Nucleus accumbens (tissue), 56 donors: ENCODE measurements at regions not wholly inside any gene's neighbourhood (a gene's known extent, or its start where the extent isn't known, plus 50 kb on each side); places are given as distances from the start of the nearest gene placed in this dataset.

Source experiments
- DNase-seq, 56 donors: peaks; one replicate each; lab custom pipeline; 2025; lab: John Stamatoyannopoulos, UW

GRCh38 chr4:1469607-1470392 lies 63.6 kb upstream of the NKX1-1 start:
- no peak for DNase-seq

GRCh38 chr4:1469043-1469442 lies 62.8 kb upstream of the NKX1-1 start:
- DNase-seq = no peak

GRCh38 chr4:1467581-1468458 lies 61.6 kb upstream of the NKX1-1 start:
- DNase-seq = no peak

DNA sequence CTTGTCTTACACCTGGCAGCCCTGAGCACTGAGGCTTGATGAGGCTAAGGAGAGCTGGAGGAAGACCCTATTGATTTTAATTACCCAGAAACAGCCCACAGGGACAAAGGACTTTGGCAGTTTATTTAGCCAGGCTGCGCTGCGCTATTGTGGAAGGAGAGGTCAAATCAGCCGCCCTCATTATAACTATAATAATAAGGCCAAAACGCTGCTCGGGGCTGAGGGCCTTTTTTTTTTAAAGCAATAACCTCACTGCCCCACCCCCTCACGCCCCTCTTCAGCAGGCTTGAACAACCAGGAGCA lies 60.6 kb upstream of the NKX1-1 start:
- DNase-seq = no peak

DNA sequence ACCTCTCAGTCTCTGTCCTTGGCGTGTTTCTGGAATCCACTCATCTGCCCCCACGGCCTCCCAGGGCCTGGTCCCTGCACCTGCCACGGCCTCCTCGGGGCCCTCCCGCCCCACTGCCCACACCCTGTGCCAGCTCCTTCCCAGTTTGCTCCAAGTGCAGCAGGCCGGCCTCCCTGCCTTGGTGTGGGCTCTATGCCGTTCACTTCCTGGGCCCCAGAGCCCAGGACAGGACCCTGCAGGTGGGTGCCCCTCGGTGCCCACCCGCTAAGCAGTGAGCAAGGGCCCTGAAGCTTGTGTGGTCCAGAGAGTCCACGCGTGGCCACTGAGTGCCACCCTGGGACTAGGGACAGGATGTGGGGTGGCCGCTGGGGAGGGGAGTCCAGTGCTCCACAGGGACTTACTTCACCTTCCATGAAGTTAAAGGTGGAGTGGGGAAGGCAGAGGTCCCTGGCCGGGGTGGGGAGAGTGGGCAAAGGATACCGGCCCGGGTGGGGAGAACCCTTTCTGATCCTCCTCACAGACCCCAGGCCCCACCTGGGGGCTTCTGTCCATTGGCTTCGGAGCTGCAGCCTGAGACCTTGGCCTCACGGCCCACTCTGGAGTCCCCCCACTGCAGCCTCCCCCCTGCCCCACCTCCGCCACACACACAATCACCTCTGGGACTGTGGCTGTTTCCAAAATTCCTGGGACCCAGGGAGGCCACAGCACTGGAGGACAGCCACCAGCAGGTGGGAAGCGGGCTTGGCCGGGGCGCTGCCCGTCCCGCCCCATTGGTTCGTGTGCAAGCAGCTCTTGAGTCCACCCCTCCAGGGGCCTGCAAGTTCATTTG lies 60.0 kb upstream of the NKX1-1 start:
- no peak for DNase-seq

GRCh38 chr4:1465173-1466033 lies 59.2 kb upstream of the NKX1-1 start:
- DNase-seq = no peak

- no peak for DNase-seq
These were observed 58.4 kb upstream of the NKX1-1 start for GRCh38 chr4:1464581-1465171.

- no peak for DNase-seq
These were observed 57.8 kb upstream of the NKX1-1 start for GRCh38 chr4:1463927-1464540.

DNA sequence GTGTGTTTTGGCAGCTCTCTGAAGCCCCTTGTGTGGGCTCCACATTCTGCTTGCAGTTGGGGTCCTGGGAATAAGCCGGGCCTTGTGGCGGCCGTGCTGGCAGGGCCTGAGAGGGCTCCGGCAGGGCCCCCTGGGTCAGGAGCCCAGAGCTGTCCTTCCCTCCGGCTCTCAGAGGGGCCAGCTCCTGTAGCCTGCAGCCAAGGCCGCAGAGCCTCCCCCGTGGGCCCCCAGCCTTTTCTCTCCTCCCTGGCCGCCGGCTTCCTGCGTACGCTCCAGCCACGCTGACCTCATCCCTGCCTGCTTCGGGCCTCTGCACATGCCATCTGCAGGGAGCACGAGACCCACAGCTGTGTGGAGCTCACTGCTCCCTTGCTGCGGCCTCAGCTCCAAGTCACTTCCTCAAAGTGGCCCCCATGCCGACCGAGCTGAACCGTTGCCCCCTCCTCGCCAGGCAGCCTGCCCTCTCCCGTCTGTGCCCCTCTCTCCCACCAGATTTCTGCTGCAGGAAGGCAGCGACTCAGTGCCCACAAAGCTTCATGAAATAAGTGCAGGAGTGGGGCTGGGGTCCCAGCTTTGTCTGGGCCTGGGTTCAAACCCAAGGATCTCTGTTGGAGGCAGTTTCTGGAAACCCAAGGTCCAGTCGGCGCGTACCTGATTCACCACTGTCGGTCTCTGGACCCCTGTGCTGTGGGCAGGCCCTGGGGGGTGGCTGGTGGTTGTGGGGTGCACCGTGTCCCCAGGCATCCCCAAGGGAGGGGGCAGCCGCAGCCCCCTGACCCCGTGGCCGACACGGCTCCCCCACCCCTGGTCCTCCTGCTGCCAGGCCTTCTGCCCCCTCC lies 57.1 kb upstream of the NKX1-1 start:
- DNase-seq = no peak

- no peak for DNase-seq
These were observed 56.5 kb upstream of the NKX1-1 start for GRCh38 chr4:1462768-1463075.

- DNase-seq = no peak
These were observed 55.9 kb upstream of the NKX1-1 start for GRCh38 chr4:1462009-1462767.

DNA sequence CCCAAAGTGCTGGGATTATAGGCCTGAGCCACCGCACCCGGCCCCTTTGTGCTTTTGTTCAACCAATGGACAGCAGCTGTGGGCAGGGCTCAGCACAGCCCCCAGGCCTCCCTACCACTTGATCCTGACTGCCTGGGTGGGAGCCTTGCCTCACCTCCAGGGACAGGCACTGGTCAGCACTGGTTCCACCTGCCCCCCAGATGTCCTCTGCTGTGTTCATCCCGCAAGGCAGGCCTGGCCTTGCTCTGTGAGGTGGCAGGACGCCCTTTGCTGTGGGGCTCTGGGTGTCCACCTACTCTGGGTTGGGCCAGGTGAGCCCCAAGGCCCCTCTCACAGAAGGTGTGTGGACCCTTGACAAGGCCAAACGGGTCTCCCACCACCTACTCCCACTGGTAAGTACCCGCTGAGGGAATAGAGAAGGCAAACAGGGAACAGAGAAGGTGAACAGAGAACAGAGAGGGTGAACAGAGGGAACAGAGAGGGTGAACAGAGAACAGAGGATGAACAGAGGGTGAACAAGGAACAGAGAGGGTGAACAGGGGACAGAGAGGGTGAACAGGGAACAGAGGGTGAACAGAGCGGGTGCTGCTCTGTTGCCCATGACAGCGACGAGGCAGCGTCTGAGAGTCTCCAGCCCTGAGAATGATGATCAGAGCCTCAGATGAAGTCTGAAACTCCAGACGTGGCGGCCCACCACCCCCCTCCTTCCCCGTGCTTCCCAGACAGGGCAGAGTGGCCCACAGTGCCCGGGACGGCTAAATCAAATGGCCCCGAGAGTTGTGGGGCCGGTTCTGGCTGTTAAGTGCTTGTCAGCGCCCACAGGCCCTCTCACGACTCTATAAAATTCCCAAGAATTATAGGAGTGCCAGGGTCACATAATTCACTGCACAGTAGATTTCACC lies 55.0 kb upstream of the NKX1-1 start:
- no peak for DNase-seq

DNA sequence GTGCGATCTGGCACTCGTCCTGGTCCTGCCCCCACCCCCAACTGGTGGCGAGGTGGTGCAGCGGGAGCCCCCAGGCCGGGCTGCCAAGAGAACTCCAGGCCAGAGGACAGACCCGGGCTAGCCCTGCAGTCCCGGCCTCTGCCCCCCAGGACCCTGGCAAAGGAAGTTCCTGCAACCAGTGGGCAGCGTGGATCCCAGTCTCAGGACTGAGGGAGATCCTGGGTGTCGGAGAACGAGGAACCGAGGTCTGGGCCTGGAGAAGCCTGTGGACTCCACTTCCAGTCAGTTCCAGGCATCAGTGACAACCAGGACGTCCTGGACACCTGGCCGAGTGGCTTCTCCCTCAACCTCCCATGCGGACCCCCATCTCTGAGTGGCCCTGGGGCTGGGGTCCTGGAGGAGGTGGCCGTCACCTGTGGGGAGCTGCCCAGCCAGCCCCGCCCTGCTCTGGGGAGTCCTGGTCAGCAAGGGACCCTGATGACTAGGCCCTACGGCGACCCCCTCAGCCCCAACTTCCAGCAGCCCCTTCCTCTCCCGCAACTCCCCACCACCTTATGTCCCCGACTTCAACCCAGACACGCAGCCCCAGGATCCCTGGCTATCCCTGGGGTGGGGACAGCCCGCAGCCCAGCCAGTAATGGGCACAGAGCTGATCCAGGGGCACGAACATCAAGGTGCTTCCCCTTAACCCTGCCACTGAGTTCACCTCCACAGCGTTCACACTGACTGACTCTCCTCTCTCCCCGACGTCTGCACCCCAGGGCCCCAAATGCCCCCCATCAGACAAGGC lies 53.7 kb upstream of the NKX1-1 start:
- no peak for DNase-seq

DNA sequence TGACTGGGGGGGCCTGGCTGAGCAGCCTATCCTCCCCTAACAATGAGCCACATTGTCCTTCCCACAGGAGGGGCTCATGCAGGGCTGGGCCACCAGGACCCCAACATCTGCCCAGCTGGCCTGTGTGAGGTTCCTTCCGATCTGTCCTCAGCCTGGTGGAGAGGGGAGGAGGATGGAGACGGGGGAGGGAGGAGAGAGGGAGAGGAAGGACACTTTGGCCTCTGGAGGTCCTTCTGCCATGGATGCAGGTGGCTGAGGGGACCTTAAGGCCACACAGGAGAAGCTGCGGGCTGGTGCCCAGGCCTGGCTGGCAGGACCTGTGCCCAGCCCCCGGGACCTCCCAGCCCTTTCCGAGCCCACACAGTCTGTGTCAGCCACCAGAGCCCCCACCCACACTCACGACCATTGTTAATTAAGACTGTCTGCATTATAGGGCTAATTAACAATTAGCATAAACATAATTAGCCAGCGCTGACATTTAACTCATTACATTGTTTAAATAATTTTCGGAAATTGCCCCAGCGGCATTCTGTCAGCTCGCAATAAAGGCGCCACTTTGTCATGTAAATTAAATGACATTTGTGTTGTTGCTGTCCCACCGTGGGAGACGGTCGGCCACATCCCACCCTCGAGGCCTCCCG lies 53.0 kb upstream of the NKX1-1 start:
- no peak for DNase-seq

DNA sequence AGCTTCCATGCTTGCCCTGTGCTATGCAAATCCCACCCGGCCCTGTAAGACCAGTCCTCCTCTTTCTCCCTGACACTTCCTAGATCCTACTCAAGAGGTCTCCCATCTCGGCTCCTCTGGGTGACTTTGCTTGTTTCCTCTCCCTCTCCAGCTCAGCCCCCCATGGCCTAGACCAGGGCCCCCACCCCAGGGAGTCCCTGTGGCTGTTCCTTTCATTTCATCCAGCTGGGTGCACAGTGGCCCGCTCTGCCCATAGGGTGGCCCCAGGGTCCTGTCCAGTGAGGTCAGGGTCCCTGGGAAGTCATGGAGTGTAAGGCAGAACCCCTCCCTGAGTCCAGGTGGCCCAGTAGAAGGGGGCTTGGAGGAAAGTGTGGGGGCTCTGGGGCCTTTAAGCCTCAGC lies 52.3 kb upstream of the NKX1-1 start:
- DNase-seq = no peak
